GM12878 (cell line): ENCODE measurements at regions not wholly inside any gene's neighbourhood (a gene's known extent, or its start where the extent isn't known, plus 50 kb on each side); places are given as distances from the start of the nearest gene placed in this dataset.

Source experiments
- ATAC-seq: fragments of 200-7000 bp; cut with Tn5 transposase; 3 replicates; pipeline ENCODE4 v1.9.1; 2020; ENCODE audit warnings: mild to moderate bottlenecking, moderate library complexity
- BruUV-seq: library from RNA; stranded (reverse); fragments of 400-500 nt; replicated peaks from 2 replicates; lab custom pipeline; 2021; lab: Mats Ljungman, UMichigan
- CTCF ChIA-PET: fragments of 300-600 bp; sonication (Branson Sonifier 250); formaldehyde crosslinking; extraction: SDS; loops from one replicate; lab custom pipeline; 2021; ENCODE audit warnings: inconsistent platforms; lab: Yijun Ruan, JAX
- POLR2A ChIA-PET: fragments of 350-600 bp; formaldehyde crosslinking; extraction: SDS; loops from one replicate; lab custom pipeline; 2021; ENCODE audit warnings: inconsistent platforms; lab: Charles Lee
- RAD21 ChIA-PET: fragments of 300-600 bp; sonication (Branson Sonifier 250); formaldehyde crosslinking; loops from one replicate; lab custom pipeline; 2023; ENCODE audit warnings: antibody characterized with exemption; ENCODE audit not compliant: unreplicated experiment; lab: Charles Lee
- SMC1A ChIA-PET: fragments of 300-600 bp; sonication (Branson Sonifier 250); formaldehyde crosslinking; loops from one replicate; lab custom pipeline; 2023; ENCODE audit not compliant: unreplicated experiment, uncharacterized antibody; lab: Charles Lee
- DNase-seq: peaks from one replicate; pipeline ENCODE4 v3.0.0-alpha.2; 2011; ENCODE audit warnings: low read depth, low spot score
- FAIRE-seq: peaks from 3 replicates; lab custom pipeline; 2011; peaks lifted over from hg19 to GRCh38; lab: Jason Lieb, UNC
- H2AFZ ChIP-seq: 2 replicates; pipeline ENCODE4 v1.6.0; 2011; ENCODE audit warnings: low read depth, low read length, control low read depth; ENCODE audit not compliant: control insufficient read depth
- H3K27ac ChIP-seq: 2 replicates; pipeline ENCODE4 v1.5.1; 2011; ENCODE audit warnings: control low read depth; ENCODE audit not compliant: control insufficient read depth, insufficient read depth
- H3K27me3 ChIP-seq, 2 experiments: replicated peaks in 1 of 2; 2 replicates each; pipeline versions ENCODE4 v1.6.0 to v1.6.1; 2011; ENCODE audit warnings: low read length in 1 of 2; ENCODE audit not compliant: control insufficient read depth in 2 of 2, insufficient read depth in 2 of 2
- H3K36me3 ChIP-seq, 2 experiments: 2 replicates each; pipeline ENCODE4 v1.5.1; 2011; ENCODE audit warnings: low read length in 1 of 2; ENCODE audit not compliant: control insufficient read depth in 2 of 2, insufficient read depth in 2 of 2
- H3K4me1 ChIP-seq: 2 replicates; pipeline ENCODE4 v1.6.1; 2011; ENCODE audit warnings: mild to moderate bottlenecking, low read length, moderate library complexity, mixed read lengths; ENCODE audit not compliant: control insufficient read depth, insufficient read depth
- H3K4me2 ChIP-seq: 2 replicates; pipeline ENCODE4 v1.6.0; 2011; ENCODE audit warnings: control low read depth; ENCODE audit not compliant: control insufficient read depth, insufficient read depth
- H3K4me3 ChIP-seq: fragments of 200-600 bp; sonication (generic); 2 replicates; pipeline ENCODE4 v1.5.1; 2016
- H3K79me2 ChIP-seq: 2 replicates; pipeline ENCODE4 v1.6.0; 2011; ENCODE audit warnings: low read length; ENCODE audit not compliant: control insufficient read depth, insufficient read depth
- H3K9ac ChIP-seq: 2 replicates; pipeline ENCODE4 v1.8.0; 2011; ENCODE audit warnings: low read length, control low read depth, mixed read lengths; ENCODE audit not compliant: control insufficient read depth, insufficient read depth
- H3K9me3 ChIP-seq: replicated peaks from 3 replicates; pipeline ENCODE4 v1.5.1; 2011; ENCODE audit warnings: mild to moderate bottlenecking, low read length; ENCODE audit not compliant: control insufficient read depth, insufficient read depth
- H4K20me1 ChIP-seq: 2 replicates; pipeline ENCODE4 v1.6.0; 2011; ENCODE audit not compliant: control insufficient read depth, insufficient read depth
- ATF7 ChIP-seq: fragments of 450-650 bp; IDR thresholded peaks from 2 replicates; pipeline ENCODE4 v1.6.1; 2016; ENCODE audit warnings: low read depth, mild to moderate bottlenecking
- BCL3 ChIP-seq: IDR thresholded peaks from 2 replicates; pipeline ENCODE4 v1.6.1; 2011; ENCODE audit warnings: borderline replicate concordance, low read depth, mild to moderate bottlenecking, moderate library complexity, low read length; ENCODE audit not compliant: insufficient read depth, poor library complexity, severe bottlenecking
- BCLAF1 ChIP-seq: fragments of 450-650 bp; IDR thresholded peaks from 2 replicates; pipeline ENCODE4 v1.6.1; 2017; ENCODE audit warnings: antibody characterized with exemption, mild to moderate bottlenecking, moderate library complexity
- HDGF ChIP-seq: fragments of 450-650 bp; IDR thresholded peaks from 2 replicates; pipeline ENCODE4 v1.6.1; 2016; ENCODE audit warnings: antibody characterized with exemption
- MTA2 ChIP-seq: fragments of 450-650 bp; IDR thresholded peaks from 2 replicates; pipeline ENCODE4 v1.6.1; 2016; ENCODE audit warnings: low read depth, mild to moderate bottlenecking, moderate library complexity
- MTA3 ChIP-seq: IDR thresholded peaks from 2 replicates; pipeline ENCODE4 v1.6.1; 2012; ENCODE audit warnings: low read length, inconsistent platforms, borderline replicate concordance
- NFIC ChIP-seq: IDR thresholded peaks from 2 replicates; pipeline ENCODE4 v1.6.1; 2012; ENCODE audit warnings: low read depth, mild to moderate bottlenecking, inconsistent platforms, low read length, moderate library complexity
- POLR2A ChIP-seq: IDR thresholded peaks from 2 replicates; pipeline ENCODE4 v1.6.1; 2011; ENCODE audit warnings: low read depth, mild to moderate bottlenecking, low read length
- RBBP5 ChIP-seq: fragments of 200-600 bp; sonication (generic); conservative IDR thresholded peaks from 2 replicates; pipeline ENCODE4 v1.6.1; 2016
- REST ChIP-seq: IDR thresholded peaks from 2 replicates; pipeline ENCODE4 v1.6.1; 2012; ENCODE audit warnings: mild to moderate bottlenecking, low read depth, low read length
- SRF ChIP-seq, 2 experiments: IDR thresholded peaks; 2 replicates each; pipeline ENCODE4 v1.6.1; 2011; ENCODE audit warnings: low read depth in 2 of 2, low read length in 2 of 2, mild to moderate bottlenecking in 1 of 2, moderate library complexity in 1 of 2
- TCF3 ChIP-seq: IDR thresholded peaks from 2 replicates; pipeline ENCODE4 v1.6.1; 2012; ENCODE audit warnings: low read depth, mild to moderate bottlenecking, low read length, borderline replicate concordance; ENCODE audit not compliant: insufficient read depth
- WGBS: methylation state at CpG from one replicate; pipeline ENCODE4 v1.1.6; 2016; ENCODE audit warnings: low lambda C conversion rate; ENCODE audit not compliant: insufficient replicate concordance, insufficient coverage; ENCODE audit errors: missing lambda C conversion rate; 5-methylcytosine and 5-hydroxymethylcytosine counted together
- in situ Hi-C: fragments of 300-500 bp; cut with MboI; formaldehyde crosslinking; loops from 9 replicates; pipeline ENCODE4 v1.14.3; 2018; ENCODE audit warnings: mixed read lengths
- intact Hi-C: fragments of 100-400 bp; cut with micrococcal nuclease; formaldehyde crosslinking; loops from one replicate; pipeline ENCODE4 v1.14.2; 2022; ENCODE audit not compliant: unreplicated experiment

GRCh38 chr3:40597441-40597840, 72.7 kb downstream of the ZNF621 start:
- ATAC-seq, result no peak
- Histone ChIP-seq H3K4me3 (no peak overlapping the region), H3K9me3 (no peaks in the 10 kb centered on the region), H3K79me2 (no peaks in the 10 kb centered on the region), H3K27ac (no peak overlapping the region), H3K27me3 (no peaks in the 10 kb centered on the region), H3K36me3 (no peaks in the 10 kb centered on the region), H2AFZ (no peak overlapping the region), H3K9ac (no peak overlapping the region), H3K4me2 (no peak overlapping the region), H3K4me1 (no peaks in the 10 kb centered on the region), H4K20me1 (no peaks in the 10 kb centered on the region; the same call in 1 of the 2 replicates)
- BruUV-seq, result no TSS peak
- WGBS, result 24% methylated on average over 3 of the region's 3 CpGs
- in situ Hi-C loops, result loop anchor here (25.0 kb wide), 1 partner anchor 1515 kb away; no protein-coding TSS in a partner anchor
- intact Hi-C loops, result no loop called here
- ChIA-PET SMC1A (no interaction called here), RAD21 (no interaction called here), CTCF (no interaction called here), POLR2A (no interaction called here)
- no peak for FAIRE-seq
- TF ChIP-seq SRF (IDR thresholded peaks at IDR 0.05; ENCODE audit: low read depth in 2 of 2, low read length in 2 of 2), result no peak
- no peak for TF ChIP-seq NFIC
- no peak for TF ChIP-seq TCF3
- TF ChIP-seq HDGF, result no peak
- no peak for TF ChIP-seq BCL3
- no peak for TF ChIP-seq REST
- no peak for TF ChIP-seq MTA2
- TF ChIP-seq RBBP5, result no peak
- no peak for TF ChIP-seq POLR2A
- no peak for TF ChIP-seq MTA3
- TF ChIP-seq BCLAF1, result no peak
- no peak for TF ChIP-seq ATF7
- DNase-seq, result no peak
